ENCODE measurements at regions not wholly inside any gene's neighbourhood (a gene's known extent, or its start where the extent isn't known, plus 50 kb on each side); places are given as distances from the start of the nearest gene placed in this dataset.

- no peak for DNase-seq (ENCODE audit: low read depth in 4 of 4, low spot score in 1 of 4)
Observed at GRCh38 chr11:127461241-127462064, 460.9 kb upstream of the KIRREL3 start.

DNA sequence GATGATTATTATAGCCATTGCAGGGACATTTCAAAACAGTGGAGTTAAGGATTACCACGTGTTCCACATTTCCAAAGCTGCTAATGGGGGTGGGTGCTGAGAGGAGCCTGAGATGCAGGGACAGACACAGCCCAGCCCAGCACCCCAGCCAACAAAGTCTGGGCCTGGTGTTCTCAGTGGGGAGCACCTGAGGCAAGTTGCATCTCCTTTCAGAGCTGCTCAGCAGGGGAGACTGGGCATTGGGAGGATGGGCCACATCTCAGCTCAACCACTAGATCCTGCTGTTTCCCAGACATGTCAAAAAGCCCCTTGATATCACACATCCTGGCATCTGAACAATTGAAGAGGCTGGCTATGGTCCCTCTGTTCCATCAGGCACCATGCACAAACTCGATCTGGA lies 458.0 kb upstream of the KIRREL3 start:
- DNase-seq (ENCODE audit: low read depth in 4 of 4, low spot score in 1 of 4) = no peak

DNA sequence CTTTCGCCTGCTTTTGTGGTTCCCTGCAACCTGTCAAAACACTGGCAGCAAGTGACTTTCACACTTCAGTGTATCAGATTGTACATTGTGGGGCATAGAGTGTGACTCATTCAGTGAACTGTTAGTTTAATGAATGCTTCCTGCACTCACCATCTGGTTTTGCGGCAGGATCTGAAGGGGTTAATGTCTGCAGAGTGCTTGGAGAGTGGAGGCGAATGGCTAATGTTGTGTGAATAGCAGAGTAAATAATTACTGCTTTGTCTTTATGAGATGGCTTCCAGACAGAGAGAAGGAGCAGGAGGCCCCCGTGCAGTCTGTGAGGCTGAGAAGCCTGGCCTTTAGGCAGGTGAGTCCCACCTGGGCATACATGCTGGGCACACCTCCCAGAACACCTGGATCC lies 454.3 kb upstream of the KIRREL3 start:
- DNase-seq (ENCODE audit: low read depth in 4 of 4, low spot score in 1 of 4) = no peak

GRCh38 chr11:127452533-127452932 lies 452.0 kb upstream of the KIRREL3 start:
- DNase-seq (ENCODE audit: low read depth in 4 of 4, low spot score in 1 of 4) = no peak

GRCh38 chr11:127451861-127452260 lies 451.3 kb upstream of the KIRREL3 start:
- no peak for DNase-seq (ENCODE audit: low read depth in 4 of 4, low spot score in 1 of 4)

- DNase-seq (ENCODE audit: low read depth in 4 of 4, low spot score in 1 of 4) = no peak
Observed at GRCh38 chr11:127448101-127448500, 447.5 kb upstream of the KIRREL3 start.

DNA sequence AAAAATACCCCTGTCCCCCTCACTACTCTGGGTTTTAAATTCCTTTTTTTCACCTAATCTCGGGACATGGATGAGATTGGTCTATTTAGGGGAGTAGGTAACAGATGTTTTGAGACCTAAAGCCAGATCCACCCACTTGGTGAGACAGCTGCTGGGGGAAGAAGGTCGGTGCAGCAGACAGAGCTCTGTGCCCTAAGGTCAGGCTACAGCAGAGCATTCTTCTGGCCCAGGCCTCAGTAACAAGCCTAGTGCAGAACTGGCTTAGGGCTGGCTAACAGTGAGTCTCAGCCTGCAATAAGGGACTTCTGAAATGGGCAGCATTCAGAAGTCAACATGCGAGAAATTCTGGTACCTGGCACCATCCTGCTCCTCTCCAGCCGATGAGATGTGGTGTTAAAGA lies 444.9 kb upstream of the KIRREL3 start:
- no peak for DNase-seq (ENCODE audit: low read depth in 4 of 4, low spot score in 1 of 4)

DNA sequence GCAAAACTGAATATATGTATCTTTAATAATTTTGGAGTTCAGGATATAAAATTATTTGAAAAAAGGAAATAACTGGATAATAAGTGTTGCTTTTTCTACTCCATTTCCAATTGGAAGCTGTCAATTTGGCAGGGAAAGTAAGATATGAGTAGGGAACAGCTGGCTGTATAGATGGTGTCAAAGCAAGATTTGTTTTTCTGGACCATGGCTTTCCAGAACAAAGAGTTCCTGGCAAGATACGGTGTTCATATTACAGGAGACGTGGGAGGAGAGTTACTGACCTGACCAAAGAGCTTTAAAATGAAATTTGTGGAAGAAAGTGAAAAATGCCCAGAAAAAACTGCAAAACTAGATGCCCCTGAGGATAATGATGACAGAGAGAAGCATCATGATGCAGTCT lies 442.7 kb upstream of the KIRREL3 start:
- no peak for DNase-seq (ENCODE audit: low read depth in 4 of 4, low spot score in 1 of 4)

DNA sequence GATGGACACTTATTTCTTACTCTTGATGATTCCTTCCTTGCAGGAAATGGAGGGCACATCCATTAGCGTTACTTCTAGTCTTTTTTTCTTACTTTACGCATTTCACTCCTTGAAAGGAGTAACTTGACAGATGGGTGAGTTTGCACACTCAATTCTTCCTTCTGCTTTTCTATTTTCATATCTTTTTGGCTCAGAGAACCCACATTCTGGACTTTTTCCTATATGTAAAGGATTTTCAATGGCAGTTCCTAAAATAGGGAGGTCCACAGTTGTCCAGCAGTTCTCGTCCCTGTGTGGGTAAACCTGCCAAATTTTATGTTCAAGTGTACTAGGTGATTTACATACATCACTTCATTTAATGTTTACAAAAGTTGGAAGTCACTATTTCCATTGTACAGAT lies 440.0 kb upstream of the KIRREL3 start:
- no peak for DNase-seq (ENCODE audit: low read depth in 4 of 4, low spot score in 1 of 4)

DNA sequence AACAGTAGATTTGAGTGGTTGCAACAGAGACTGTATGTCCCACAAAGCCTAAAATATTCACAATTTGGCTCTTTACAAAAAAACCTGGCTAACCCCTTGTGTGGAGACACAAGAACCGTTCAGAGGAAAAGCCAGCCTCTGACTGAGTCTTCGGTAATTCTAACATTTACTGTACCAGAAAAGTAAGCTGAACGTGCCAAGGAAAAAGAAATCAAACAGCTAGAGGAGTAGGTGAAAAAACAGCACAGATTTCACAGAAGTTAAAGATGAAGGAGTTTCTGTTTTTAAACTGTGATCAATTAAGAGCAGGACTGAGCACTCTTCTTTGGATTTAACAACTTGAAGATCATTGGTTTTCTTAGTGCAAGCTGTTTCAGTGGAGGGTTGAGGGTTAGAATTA lies 424.7 kb upstream of the KIRREL3 start:
- DNase-seq (ENCODE audit: low read depth in 4 of 4, low spot score in 1 of 4) = no peak

GRCh38 chr11:127424661-127425060 lies 424.1 kb upstream of the KIRREL3 start:
- no peak for DNase-seq (ENCODE audit: low read depth in 4 of 4, low spot score in 1 of 4)

DNA sequence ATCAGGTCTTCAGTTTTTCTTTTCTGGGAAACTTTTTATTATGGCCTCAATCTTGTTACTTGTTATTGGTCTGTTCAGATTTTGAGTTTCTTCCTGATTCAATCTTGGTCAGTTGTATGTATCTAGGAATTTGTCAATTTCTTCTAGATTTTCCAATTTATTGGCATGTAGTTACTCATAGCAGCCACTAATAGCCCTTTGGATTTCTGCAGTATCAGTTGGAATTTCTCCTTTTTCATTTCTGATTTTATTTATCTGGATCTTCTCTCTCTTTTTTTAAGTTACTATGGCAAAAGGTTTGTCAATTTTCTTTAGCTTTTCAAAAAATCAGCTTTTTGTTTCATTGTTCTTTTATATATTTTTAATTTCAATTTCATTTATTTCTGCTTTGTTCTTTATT lies 419.6 kb upstream of the KIRREL3 start:
- no peak for DNase-seq (ENCODE audit: low read depth in 4 of 4, low spot score in 1 of 4)

GRCh38 chr11:127412722-127413380 lies 412.3 kb upstream of the KIRREL3 start:
- no peak for DNase-seq (ENCODE audit: low read depth in 4 of 4, low spot score in 1 of 4)

DNA sequence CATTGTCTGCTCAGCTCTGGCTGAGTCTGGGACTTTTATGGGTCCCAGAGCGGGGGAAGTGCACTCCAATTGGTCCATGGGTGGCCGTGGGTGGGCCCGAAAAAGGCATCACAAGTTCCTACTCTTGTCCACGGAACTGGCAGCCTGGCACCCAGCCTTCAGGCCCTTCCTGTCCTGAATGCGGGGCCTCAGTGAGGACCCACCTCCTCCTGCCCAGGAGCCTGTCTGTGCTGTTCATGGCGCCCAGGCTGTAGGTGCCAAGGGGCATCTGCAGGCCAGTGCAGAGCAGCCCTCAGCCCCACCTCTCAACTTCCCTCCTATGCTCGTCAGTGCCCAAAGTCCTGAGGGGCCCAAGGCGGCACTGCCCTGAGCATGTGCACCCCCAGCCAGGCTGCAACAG lies 411.7 kb upstream of the KIRREL3 start:
- no peak for DNase-seq (ENCODE audit: low read depth in 4 of 4, low spot score in 1 of 4)

GRCh38 chr11:127411283-127411682 lies 410.7 kb upstream of the KIRREL3 start:
- no peak for DNase-seq (ENCODE audit: low read depth in 4 of 4, low spot score in 1 of 4)

- no peak for DNase-seq (ENCODE audit: low read depth in 4 of 4, low spot score in 1 of 4)
Observed at GRCh38 chr11:127395034-127395433, 394.5 kb upstream of the KIRREL3 start.

GRCh38 chr11:127393460-127393997 lies 393.0 kb upstream of the KIRREL3 start:
- DNase-seq (ENCODE audit: low read depth in 4 of 4, low spot score in 1 of 4) = no peak

- DNase-seq (ENCODE audit: low read depth in 4 of 4, low spot score in 1 of 4) = no peak
Observed at GRCh38 chr11:127392575-127392974, 392.0 kb upstream of the KIRREL3 start.

GRCh38 chr11:127390465-127390864 lies 389.9 kb upstream of the KIRREL3 start:
- DNase-seq (ENCODE audit: low read depth in 4 of 4, low spot score in 1 of 4) = no peak

- DNase-seq (ENCODE audit: low read depth in 4 of 4, low spot score in 1 of 4) = no peak
Observed at GRCh38 chr11:127385071-127385470, 384.5 kb upstream of the KIRREL3 start.

DNA sequence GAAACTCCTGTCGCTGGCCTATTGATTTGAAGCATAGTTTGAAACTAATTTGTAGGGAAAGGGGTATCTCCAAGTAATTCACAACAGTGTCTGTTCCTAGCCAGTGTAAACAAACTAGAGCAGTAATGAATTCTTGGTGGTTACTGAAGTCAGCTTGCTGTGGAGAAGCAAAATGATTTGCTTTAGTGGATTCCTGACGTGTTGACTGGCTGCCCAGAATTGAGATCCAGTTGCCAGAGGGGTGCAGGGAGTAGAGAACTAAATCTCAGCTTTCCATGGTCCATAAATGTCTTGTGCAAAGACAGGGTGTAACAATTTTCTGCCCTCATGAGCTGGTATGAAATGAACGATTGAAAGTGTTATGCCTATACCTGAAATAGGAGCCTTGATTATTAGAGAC lies 382.5 kb upstream of the KIRREL3 start:
- DNase-seq (ENCODE audit: low read depth in 4 of 4, low spot score in 1 of 4) = no peak

DNA sequence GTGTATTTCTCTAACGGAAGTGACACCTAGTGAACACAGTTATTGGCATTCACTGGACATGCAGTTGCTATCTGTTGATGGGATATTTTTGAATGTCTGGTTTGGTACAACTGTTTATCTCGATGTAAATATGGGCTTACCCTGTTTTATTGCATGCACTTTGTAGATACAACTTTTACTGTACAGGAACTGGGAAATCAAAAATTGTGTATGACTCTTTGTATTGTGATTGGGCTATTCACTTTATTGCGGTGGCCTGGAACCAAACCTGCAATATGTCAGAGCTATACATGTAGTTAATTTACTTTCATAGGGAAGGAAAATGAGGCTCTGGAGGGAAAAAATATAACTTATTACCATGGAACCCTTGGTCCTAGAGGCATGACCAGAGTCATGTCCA lies 380.7 kb upstream of the KIRREL3 start:
- DNase-seq (ENCODE audit: low read depth in 4 of 4, low spot score in 1 of 4) = no peak

DNA sequence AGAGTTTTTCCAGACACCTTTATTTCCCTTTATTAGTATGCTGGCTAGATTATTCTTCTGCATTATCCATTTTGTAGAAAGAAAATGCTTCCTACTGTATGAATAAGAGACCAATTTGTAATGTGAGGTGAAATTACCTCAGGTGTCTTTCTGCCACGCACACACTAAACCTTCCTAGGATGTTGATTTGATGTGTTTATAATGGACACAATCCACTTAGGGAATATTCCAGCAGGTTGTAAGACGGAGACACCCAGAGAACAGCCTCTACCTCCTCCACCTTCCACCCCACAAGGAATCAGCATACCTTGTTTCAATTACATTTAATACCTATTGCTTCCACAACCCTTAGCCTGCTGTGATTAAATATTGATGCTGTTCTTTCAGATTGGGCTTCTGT lies 379.1 kb upstream of the KIRREL3 start:
- DNase-seq (ENCODE audit: low read depth in 4 of 4, low spot score in 1 of 4) = no peak

Measured in stimulated activated CD4-positive, alpha-beta T cell treated with anti-CD3 and anti-CD28 coated beads, Interleukin-1b, Interleukin-23, amount 100 ng/mL, for 24 hours (primary cell).